Type B pancreatic cell (in vitro differentiated cells): ENCODE measurements at regions not wholly inside any gene's neighbourhood (a gene's known extent, or its start where the extent isn't known, plus 50 kb on each side); places are given as distances from the start of the nearest gene placed in this dataset.
"Not testable (repeated sequence)": the region's sequence is repeated elsewhere in the genome, so short reads cannot be mapped to it uniquely, and the experiment has no call there.

Source experiments
- DNase-seq: peaks from one replicate; pipeline ENCODE4 v3.0.0; 2021; ENCODE audit warnings: mixed read lengths; ENCODE audit not compliant: unreplicated experiment; ENCODE audit errors: extremely low spot score
- H3K27ac Mint-ChIP-seq: 2 replicates; pipeline ENCODE4 v1.8.0; 2021; ENCODE audit warnings: mild to moderate bottlenecking, mixed read lengths
- H3K27me3 Mint-ChIP-seq: 2 replicates; pipeline ENCODE4 v1.8.0; 2021; ENCODE audit warnings: mixed read lengths
- H3K36me3 Mint-ChIP-seq: 2 replicates; pipeline ENCODE4 v1.8.0; 2021; ENCODE audit warnings: mixed read lengths
- H3K4me1 Mint-ChIP-seq: one replicate; pipeline ENCODE4 v1.8.0; 2021; ENCODE audit warnings: mixed read lengths; ENCODE audit not compliant: unreplicated experiment
- H3K4me3 Mint-ChIP-seq: 2 replicates; pipeline ENCODE4 v1.8.0; 2021; ENCODE audit warnings: mild to moderate bottlenecking, mixed read lengths
- H3K9me3 Mint-ChIP-seq: 2 replicates; pipeline ENCODE4 v1.8.0; 2021; ENCODE audit warnings: mixed read lengths
- CTCF ChIP-seq: fragments of 200-600 bp; sonication (generic); conservative IDR thresholded peaks from 2 replicates; pipeline ENCODE4 v1.5.0; 2021; ENCODE audit warnings: antibody characterized with exemption, mild to moderate bottlenecking

GRCh38 chr5:126143622-126144021 is 279.6 kb upstream of the GRAMD2B start:
- H3K27me3 Mint-ChIP-seq: peaks cover 2% of the 10 kb centered on the region
- DNase-seq: no peak
- H3K36me3 Mint-ChIP-seq: no peaks in the 10 kb centered on the region
- H3K9me3 Mint-ChIP-seq: no peaks in the 10 kb centered on the region
- H3K27ac Mint-ChIP-seq: no peak overlapping the region
- TF ChIP-seq CTCF: no peak
- peaks cover 15% of the 10 kb centered on the region for H3K4me1 Mint-ChIP-seq
- H3K4me3 Mint-ChIP-seq: no peak overlapping the region

DNA sequence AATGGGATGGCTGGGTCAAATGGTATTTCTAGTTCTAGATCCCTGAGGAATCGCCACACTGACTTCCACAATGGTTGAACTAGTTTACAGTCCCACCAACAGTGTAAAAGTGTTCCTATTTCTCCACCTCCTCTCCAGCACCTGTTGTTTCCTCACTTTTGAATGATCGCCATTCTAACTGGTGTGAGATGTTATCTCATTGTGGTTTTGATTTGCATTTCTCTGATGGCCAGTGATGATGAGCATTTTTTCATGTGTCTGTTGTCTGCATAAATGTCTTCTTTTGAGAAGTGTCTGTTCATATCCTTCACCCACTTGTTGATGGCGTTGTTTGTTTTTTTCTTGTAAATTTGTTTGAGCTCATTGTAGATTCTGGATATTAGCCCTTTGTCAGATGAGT is 272.9 kb upstream of the GRAMD2B start:
- not testable (repeated sequence) for H3K36me3 Mint-ChIP-seq, DNase-seq

GRCh38 chr5:126155298-126155697 is 267.9 kb upstream of the GRAMD2B start:
- H3K36me3 Mint-ChIP-seq, H3K9me3 Mint-ChIP-seq, H3K4me3 Mint-ChIP-seq, H3K27me3 Mint-ChIP-seq, DNase-seq, H3K27ac Mint-ChIP-seq, H3K4me1 Mint-ChIP-seq: not testable (repeated sequence)

More for the DNA sequence above, 272.9 kb upstream of the GRAMD2B start:
- H3K4me3 Mint-ChIP-seq, H3K9me3 Mint-ChIP-seq, H3K27me3 Mint-ChIP-seq, H3K27ac Mint-ChIP-seq, H3K4me1 Mint-ChIP-seq: not testable (repeated sequence)

- Mint-ChIP-seq H3K27ac (no peak overlapping the region), H3K4me1 (no peaks in the 10 kb centered on the region), H3K4me3 (no peak overlapping the region), H3K27me3 (no peaks in the 10 kb centered on the region), H3K36me3 (no peaks in the 10 kb centered on the region), H3K9me3 (peaks cover 13% of the 10 kb centered on the region)
- TF ChIP-seq CTCF: no peak
- no peak for DNase-seq
Observed at GRCh38 chr5:126166368-126166767, 256.8 kb upstream of the GRAMD2B start.

- no peak for TF ChIP-seq CTCF
- H3K27ac Mint-ChIP-seq: no peak overlapping the region
- DNase-seq: no peak
- H3K36me3 Mint-ChIP-seq: no peaks in the 10 kb centered on the region
- no peaks in the 10 kb centered on the region for H3K4me1 Mint-ChIP-seq
- no peaks in the 10 kb centered on the region for H3K27me3 Mint-ChIP-seq
- peaks cover 19% of the 10 kb centered on the region for H3K9me3 Mint-ChIP-seq
- no peak overlapping the region for H3K4me3 Mint-ChIP-seq
Observed at GRCh38 chr5:126168785-126169184, 254.4 kb upstream of the GRAMD2B start.

- Mint-ChIP-seq H3K4me3 (no peak overlapping the region), H3K27me3 (peaks cover 3% of the 10 kb centered on the region), H3K4me1 (no peaks in the 10 kb centered on the region), H3K27ac (no peak overlapping the region), H3K36me3 (no peaks in the 10 kb centered on the region), H3K9me3 (peaks cover 12% of the 10 kb centered on the region)
- TF ChIP-seq CTCF: no peak
- no peak for DNase-seq
Observed at GRCh38 chr5:126171916-126172315, 251.3 kb upstream of the GRAMD2B start.

- H3K27me3 Mint-ChIP-seq: peaks cover 3% of the 10 kb centered on the region
- DNase-seq: no peak
- no peaks in the 10 kb centered on the region for H3K4me1 Mint-ChIP-seq
- H3K4me3 Mint-ChIP-seq: no peak overlapping the region
- no peak overlapping the region for H3K27ac Mint-ChIP-seq
- H3K9me3 Mint-ChIP-seq: peaks cover 6% of the 10 kb centered on the region
- no peak for TF ChIP-seq CTCF
- H3K36me3 Mint-ChIP-seq: no peaks in the 10 kb centered on the region
Observed at GRCh38 chr5:126172812-126173211, 250.4 kb upstream of the GRAMD2B start.
